ENCODE measurements at regions not wholly inside any gene's neighbourhood (a gene's known extent, or its start where the extent isn't known, plus 50 kb on each side); places are given as distances from the start of the nearest gene placed in this dataset.
A peak's percentile ranks its signal among the peaks of the same experiment; 100 is the strongest.

GRCh38 chr1:73811798-73812197 is 386.2 kb downstream of the LRRIQ3 start:
- Histone ChIP-seq H3K9me3 (ENCODE audit: control insufficient read depth, low read length) (no peaks in the 10 kb centered on the region), H3K4me3 (ENCODE audit: extremely low read depth, insufficient read depth, low read length, poor library complexity, severe bottlenecking) (no peak overlapping the region), H3K27ac (ENCODE audit: low read depth, low read length, severe bottlenecking) (no peak overlapping the region), H3K36me3 (ENCODE audit: control insufficient read depth, insufficient read depth, low read length) (no peaks in the 10 kb centered on the region), H3K4me1 (ENCODE audit: control insufficient read depth, insufficient read depth, low read length, poor library complexity, severe bottlenecking) (no peaks in the 10 kb centered on the region)
- WGBS, 2 experiments (ENCODE audit: insufficient coverage in 2 of 2) = 88 to 100% methylated on average over 1 of the region's 3 CpGs

GRCh38 chr1:73804935-73805334 is 393.0 kb downstream of the LRRIQ3 start:
- no CpG with 5 or more reads among the region's 3 CpGs for WGBS, 2 experiments (ENCODE audit: insufficient coverage in 2 of 2)
- no peak overlapping the region for H3K4me3 ChIP-seq (ENCODE audit: extremely low read depth, insufficient read depth, low read length, poor library complexity, severe bottlenecking)
- H3K36me3 ChIP-seq (ENCODE audit: control insufficient read depth, insufficient read depth, low read length) = no peaks in the 10 kb centered on the region
- H3K4me1 ChIP-seq (ENCODE audit: control insufficient read depth, insufficient read depth, low read length, poor library complexity, severe bottlenecking) = no peaks in the 10 kb centered on the region
- no peak overlapping the region for H3K27ac ChIP-seq (ENCODE audit: low read depth, low read length, severe bottlenecking)
- no peaks in the 10 kb centered on the region for H3K9me3 ChIP-seq (ENCODE audit: control insufficient read depth, low read length)

GRCh38 chr1:73803380-73803779 is 394.6 kb downstream of the LRRIQ3 start:
- H3K4me1 ChIP-seq (ENCODE audit: control insufficient read depth, insufficient read depth, low read length, poor library complexity, severe bottlenecking) = no peaks in the 10 kb centered on the region
- no peak overlapping the region for H3K4me3 ChIP-seq (ENCODE audit: extremely low read depth, insufficient read depth, low read length, poor library complexity, severe bottlenecking)
- no peaks in the 10 kb centered on the region for H3K36me3 ChIP-seq (ENCODE audit: control insufficient read depth, insufficient read depth, low read length)
- no peaks in the 10 kb centered on the region for H3K9me3 ChIP-seq (ENCODE audit: control insufficient read depth, low read length)
- 100% methylated on average over 1 of the region's 4 CpGs for WGBS, 2 experiments (ENCODE audit: insufficient coverage in 2 of 2)
- H3K27ac ChIP-seq (ENCODE audit: low read depth, low read length, severe bottlenecking) = no peak overlapping the region

- H3K36me3 ChIP-seq (ENCODE audit: control insufficient read depth, insufficient read depth, low read length) = no peaks in the 10 kb centered on the region
- no peak overlapping the region for H3K27ac ChIP-seq (ENCODE audit: low read depth, low read length, severe bottlenecking)
- 43% methylated on average over 1 of the region's 1 CpG; no CpG with 5 or more reads in 1 of the 2 experiments for WGBS, 2 experiments (ENCODE audit: insufficient coverage in 2 of 2)
- H3K4me1 ChIP-seq (ENCODE audit: control insufficient read depth, insufficient read depth, low read length, poor library complexity, severe bottlenecking) = no peaks in the 10 kb centered on the region
- H3K4me3 ChIP-seq (ENCODE audit: extremely low read depth, insufficient read depth, low read length, poor library complexity, severe bottlenecking) = no peak overlapping the region
- no peaks in the 10 kb centered on the region for H3K9me3 ChIP-seq (ENCODE audit: control insufficient read depth, low read length)
These were observed 396.0 kb downstream of the LRRIQ3 start for GRCh38 chr1:73801912-73802429.

GRCh38 chr1:73800376-73800775 is 397.6 kb downstream of the LRRIQ3 start:
- Histone ChIP-seq H3K9me3 (ENCODE audit: control insufficient read depth, low read length) (no peaks in the 10 kb centered on the region), H3K36me3 (ENCODE audit: control insufficient read depth, insufficient read depth, low read length) (no peaks in the 10 kb centered on the region), H3K4me3 (ENCODE audit: extremely low read depth, insufficient read depth, low read length, poor library complexity, severe bottlenecking) (no peak overlapping the region), H3K27ac (ENCODE audit: low read depth, low read length, severe bottlenecking) (no peak overlapping the region), H3K4me1 (ENCODE audit: control insufficient read depth, insufficient read depth, low read length, poor library complexity, severe bottlenecking) (no peaks in the 10 kb centered on the region)
- WGBS, 2 experiments (ENCODE audit: insufficient coverage in 2 of 2) = no CpG with 5 or more reads among the region's 2 CpGs

GRCh38 chr1:73789965-73790364 is 408.0 kb downstream of the LRRIQ3 start:
- no peaks in the 10 kb centered on the region for H3K9me3 ChIP-seq (ENCODE audit: control insufficient read depth, low read length)
- H3K4me3 ChIP-seq (ENCODE audit: extremely low read depth, insufficient read depth, low read length, poor library complexity, severe bottlenecking) = no peak overlapping the region
- peaks cover 8% of the 10 kb centered on the region for H3K4me1 ChIP-seq (ENCODE audit: control insufficient read depth, insufficient read depth, low read length, poor library complexity, severe bottlenecking)
- no peaks in the 10 kb centered on the region for H3K36me3 ChIP-seq (ENCODE audit: control insufficient read depth, insufficient read depth, low read length)
- H3K27ac ChIP-seq (ENCODE audit: low read depth, low read length, severe bottlenecking) = no peak overlapping the region

GRCh38 chr1:73784026-73784425 is 413.9 kb downstream of the LRRIQ3 start:
- Histone ChIP-seq H3K4me3 (ENCODE audit: extremely low read depth, insufficient read depth, low read length, poor library complexity, severe bottlenecking) (no peak overlapping the region), H3K4me1 (ENCODE audit: control insufficient read depth, insufficient read depth, low read length, poor library complexity, severe bottlenecking) (peaks cover 10% of the 10 kb centered on the region), H3K36me3 (ENCODE audit: control insufficient read depth, insufficient read depth, low read length) (no peaks in the 10 kb centered on the region), H3K27ac (ENCODE audit: low read depth, low read length, severe bottlenecking) (no peak overlapping the region), H3K9me3 (ENCODE audit: control insufficient read depth, low read length) (no peaks in the 10 kb centered on the region)
- 86% methylated on average over 1 of the region's 2 CpGs; no CpG with 5 or more reads in 1 of the 2 experiments for WGBS, 2 experiments (ENCODE audit: insufficient coverage in 2 of 2)

GRCh38 chr1:73783352-73783751 is 414.6 kb downstream of the LRRIQ3 start:
- H3K36me3 ChIP-seq (ENCODE audit: control insufficient read depth, insufficient read depth, low read length) = no peaks in the 10 kb centered on the region
- WGBS, 2 experiments (ENCODE audit: insufficient coverage in 2 of 2) = 92 to 100% methylated on average over 1 to 2 of the region's 6 CpGs

GRCh38 chr1:73782901-73783300 is 415.1 kb downstream of the LRRIQ3 start:
- no peaks in the 10 kb centered on the region for H3K9me3 ChIP-seq (ENCODE audit: control insufficient read depth, low read length)
- H3K27ac ChIP-seq (ENCODE audit: low read depth, low read length, severe bottlenecking) = peak overlapping the region; percentile 43
- WGBS, 2 experiments (ENCODE audit: insufficient coverage in 2 of 2) = 80 to 86% methylated on average over 1 of the region's 2 CpGs
- no peaks in the 10 kb centered on the region for H3K36me3 ChIP-seq (ENCODE audit: control insufficient read depth, insufficient read depth, low read length)
- peaks cover 10% of the 10 kb centered on the region for H3K4me1 ChIP-seq (ENCODE audit: control insufficient read depth, insufficient read depth, low read length, poor library complexity, severe bottlenecking)
- no peak overlapping the region for H3K4me3 ChIP-seq (ENCODE audit: extremely low read depth, insufficient read depth, low read length, poor library complexity, severe bottlenecking)

More at GRCh38 chr1:73783352-73783751, 414.6 kb downstream of the LRRIQ3 start:
- H3K4me1 ChIP-seq (ENCODE audit: control insufficient read depth, insufficient read depth, low read length, poor library complexity, severe bottlenecking) = peaks cover 10% of the 10 kb centered on the region
- no peaks in the 10 kb centered on the region for H3K9me3 ChIP-seq (ENCODE audit: control insufficient read depth, low read length)
- H3K4me3 ChIP-seq (ENCODE audit: extremely low read depth, insufficient read depth, low read length, poor library complexity, severe bottlenecking) = no peak overlapping the region
- peak overlapping the region; percentile 43 for H3K27ac ChIP-seq (ENCODE audit: low read depth, low read length, severe bottlenecking)

GRCh38 chr1:73781251-73781650 is 416.7 kb downstream of the LRRIQ3 start:
- H3K36me3 ChIP-seq (ENCODE audit: control insufficient read depth, insufficient read depth, low read length) = no peaks in the 10 kb centered on the region
- no peak overlapping the region for H3K27ac ChIP-seq (ENCODE audit: low read depth, low read length, severe bottlenecking)
- 88% methylated on average over 1 of the region's 2 CpGs; no CpG with 5 or more reads in 1 of the 2 experiments for WGBS, 2 experiments (ENCODE audit: insufficient coverage in 2 of 2)
- peaks cover 10% of the 10 kb centered on the region for H3K4me1 ChIP-seq (ENCODE audit: control insufficient read depth, insufficient read depth, low read length, poor library complexity, severe bottlenecking)
- H3K9me3 ChIP-seq (ENCODE audit: control insufficient read depth, low read length) = no peaks in the 10 kb centered on the region
- H3K4me3 ChIP-seq (ENCODE audit: extremely low read depth, insufficient read depth, low read length, poor library complexity, severe bottlenecking) = no peak overlapping the region

GRCh38 chr1:73778471-73778870 is 419.5 kb downstream of the LRRIQ3 start:
- no peak overlapping the region for H3K27ac ChIP-seq (ENCODE audit: low read depth, low read length, severe bottlenecking)
- 87 to 100% methylated on average over 2 of the region's 3 CpGs for WGBS, 2 experiments (ENCODE audit: insufficient coverage in 2 of 2)
- no peaks in the 10 kb centered on the region for H3K36me3 ChIP-seq (ENCODE audit: control insufficient read depth, insufficient read depth, low read length)
- peaks cover 8% of the 10 kb centered on the region for H3K4me1 ChIP-seq (ENCODE audit: control insufficient read depth, insufficient read depth, low read length, poor library complexity, severe bottlenecking)
- H3K4me3 ChIP-seq (ENCODE audit: extremely low read depth, insufficient read depth, low read length, poor library complexity, severe bottlenecking) = no peak overlapping the region
- no peaks in the 10 kb centered on the region for H3K9me3 ChIP-seq (ENCODE audit: control insufficient read depth, low read length)

All from mesodermal cell (in vitro differentiated cells).